Thyroid gland (tissue), 4 donors: ENCODE measurements at regions not wholly inside any gene's neighbourhood (a gene's known extent, or its start where the extent isn't known, plus 50 kb on each side); places are given as distances from the start of the nearest gene placed in this dataset.

ENCODE experiments used
- DNase-seq, 2 donors: peaks; one replicate each; pipeline ENCODE4 v3.0.0-alpha.2; 2019
- H3K27ac ChIP-seq, 3 donors: fragments of 200-600 bp; sonication (generic); 1 replicate in 2 of 3; 2 replicates in 1 of 3; pipeline ENCODE4 v1.5.1; 2016 to 2019; ENCODE audit warnings: mild to moderate bottlenecking in 1 of 3, moderate library complexity in 1 of 3
- H3K27me3 ChIP-seq: fragments of 200-600 bp; sonication (generic); one replicate; pipeline ENCODE4 v1.5.1; 2019
- H3K36me3 ChIP-seq, 2 donors: fragments of 200-600 bp; sonication (generic); one replicate each; pipeline ENCODE4 v1.5.1; 2016 to 2019
- H3K4me1 ChIP-seq, 2 donors: fragments of 200-600 bp; sonication (generic); one replicate each; pipeline ENCODE4 v1.5.1; 2017 to 2019
- H3K4me3 ChIP-seq, 3 donors: fragments of 200-600 bp; sonication (generic); replicated peaks in 1 of 3; 1 replicate in 2 of 3; 2 replicates in 1 of 3; pipeline ENCODE4 v1.5.1; 2016; ENCODE audit warnings: mild to moderate bottlenecking in 1 of 3
- H3K9me3 ChIP-seq: fragments of 200-600 bp; sonication (generic); one replicate; pipeline ENCODE4 v1.5.1; 2017
- POLR2A ChIP-seq, 2 donors: fragments of 450-650 bp; IDR thresholded peaks; one replicate each; pipeline ENCODE4 v1.6.1; 2017; ENCODE audit warnings: antibody characterized with exemption in 2 of 2, mild to moderate bottlenecking in 2 of 2, moderate library complexity in 1 of 2
- WGBS, 2 donors: methylation state at CpG; one replicate each; pipeline ENCODE4 v1.1.5; 2017; 5-methylcytosine and 5-hydroxymethylcytosine counted together
- intact Hi-C: fragments of 100-400 bp; cut with DNase I; formaldehyde crosslinking; loops from one replicate; pipeline ENCODE4 v1.15.1; 2023
- TF ChIP-seq, protein P1 (sequence below), 6 experiments: fragments of 200-600 bp in 3 of 6; fragments of 450-650 bp in 3 of 6; sonication (generic) in 3 of 6; IDR thresholded peaks; one replicate each; pipeline ENCODE4 v1.5.1; 2016 to 2019; ENCODE audit warnings: antibody characterized with exemption in 6 of 6, mild to moderate bottlenecking in 2 of 6, inconsistent platforms in 1 of 6, moderate library complexity in 1 of 6

DNA sequence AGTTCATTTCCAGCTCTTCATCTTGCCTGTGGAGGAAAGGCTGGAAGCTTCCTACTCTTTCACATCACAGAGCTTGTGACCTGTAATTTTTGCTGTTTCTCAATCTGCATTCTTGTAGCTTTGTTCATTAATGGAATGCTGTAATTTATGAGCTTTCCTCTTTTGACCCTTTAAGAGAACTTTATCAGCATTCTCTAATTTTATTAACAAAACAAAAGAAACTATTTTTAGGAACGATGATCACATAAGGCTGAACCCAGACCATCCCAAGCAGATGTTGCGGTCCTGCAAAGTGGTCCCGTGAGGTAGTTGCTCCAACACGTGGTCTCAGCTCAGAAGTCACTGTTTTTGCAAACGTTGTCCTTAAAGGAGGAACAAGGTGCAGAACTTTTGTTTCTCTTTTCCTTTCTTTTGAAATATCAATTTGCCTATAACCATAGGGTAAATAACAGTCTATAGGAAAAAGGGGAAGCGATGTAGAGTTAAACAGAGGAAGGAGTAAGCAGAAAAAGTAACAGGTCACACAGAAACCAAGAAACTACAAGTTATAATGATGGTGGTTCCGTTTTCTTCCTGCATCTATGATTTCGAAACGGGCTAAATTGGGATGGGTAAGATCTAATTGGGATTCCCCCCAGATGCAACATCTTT, 121.3 kb upstream of the PHACTR1 start:
- TF ChIP-seq, protein P1, sequence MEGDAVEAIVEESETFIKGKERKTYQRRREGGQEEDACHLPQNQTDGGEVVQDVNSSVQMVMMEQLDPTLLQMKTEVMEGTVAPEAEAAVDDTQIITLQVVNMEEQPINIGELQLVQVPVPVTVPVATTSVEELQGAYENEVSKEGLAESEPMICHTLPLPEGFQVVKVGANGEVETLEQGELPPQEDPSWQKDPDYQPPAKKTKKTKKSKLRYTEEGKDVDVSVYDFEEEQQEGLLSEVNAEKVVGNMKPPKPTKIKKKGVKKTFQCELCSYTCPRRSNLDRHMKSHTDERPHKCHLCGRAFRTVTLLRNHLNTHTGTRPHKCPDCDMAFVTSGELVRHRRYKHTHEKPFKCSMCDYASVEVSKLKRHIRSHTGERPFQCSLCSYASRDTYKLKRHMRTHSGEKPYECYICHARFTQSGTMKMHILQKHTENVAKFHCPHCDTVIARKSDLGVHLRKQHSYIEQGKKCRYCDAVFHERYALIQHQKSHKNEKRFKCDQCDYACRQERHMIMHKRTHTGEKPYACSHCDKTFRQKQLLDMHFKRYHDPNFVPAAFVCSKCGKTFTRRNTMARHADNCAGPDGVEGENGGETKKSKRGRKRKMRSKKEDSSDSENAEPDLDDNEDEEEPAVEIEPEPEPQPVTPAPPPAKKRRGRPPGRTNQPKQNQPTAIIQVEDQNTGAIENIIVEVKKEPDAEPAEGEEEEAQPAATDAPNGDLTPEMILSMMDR (IDR thresholded peaks at IDR 0.05): no peak
- TF ChIP-seq POLR2A (IDR thresholded peaks at IDR 0.05): no peak
- intact Hi-C loops: no loop called here
- no peak overlapping the region for H3K4me3 ChIP-seq
- H3K27me3 ChIP-seq: no peaks in the 10 kb centered on the region
- DNase-seq: no peak
- H3K9me3 ChIP-seq: no peaks in the 10 kb centered on the region
- H3K4me1 ChIP-seq: peaks cover 0 to 12% of the 10 kb centered on the region in 2 donors
- H3K36me3 ChIP-seq: no peaks in the 10 kb centered on the region
- WGBS, 2 donors: 78 to 79% methylated on average over 9 of the region's 9 CpGs
- H3K27ac ChIP-seq: no peak overlapping the region

DNA sequence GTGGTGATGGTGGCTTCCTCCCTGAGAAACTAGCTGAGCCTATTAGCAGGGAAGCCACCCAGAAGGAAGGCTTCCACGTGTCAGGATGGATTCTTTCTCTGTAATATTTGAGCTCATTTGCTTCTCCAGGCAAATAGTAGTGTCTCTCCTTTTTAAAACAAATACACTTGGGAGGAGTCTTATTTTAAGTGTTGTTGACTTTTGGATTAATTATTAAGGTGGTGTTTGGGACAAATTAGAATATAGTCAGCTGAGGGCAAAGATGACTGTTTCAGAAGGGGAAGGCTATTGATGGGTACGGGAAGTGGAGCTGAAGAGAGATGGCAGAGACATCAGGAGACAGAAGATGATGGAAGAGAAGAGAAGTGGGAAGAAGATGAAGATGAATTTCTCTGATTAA, 119.8 kb upstream of the PHACTR1 start:
- no peaks in the 10 kb centered on the region for H3K9me3 ChIP-seq
- H3K4me1 ChIP-seq: peaks cover 0 to 12% of the 10 kb centered on the region in 2 donors
- H3K27ac ChIP-seq: no peak overlapping the region
- WGBS, 2 donors: 68 to 77% methylated on average over 2 of the region's 2 CpGs
- TF ChIP-seq POLR2A (IDR thresholded peaks at IDR 0.05): no peak
- TF ChIP-seq, protein P1 (IDR thresholded peaks at IDR 0.05): no peak
- no peaks in the 10 kb centered on the region for H3K27me3 ChIP-seq
- no peak overlapping the region for H3K4me3 ChIP-seq
- intact Hi-C loops: no loop called here
- H3K36me3 ChIP-seq: no peaks in the 10 kb centered on the region
- no peak for DNase-seq

DNA sequence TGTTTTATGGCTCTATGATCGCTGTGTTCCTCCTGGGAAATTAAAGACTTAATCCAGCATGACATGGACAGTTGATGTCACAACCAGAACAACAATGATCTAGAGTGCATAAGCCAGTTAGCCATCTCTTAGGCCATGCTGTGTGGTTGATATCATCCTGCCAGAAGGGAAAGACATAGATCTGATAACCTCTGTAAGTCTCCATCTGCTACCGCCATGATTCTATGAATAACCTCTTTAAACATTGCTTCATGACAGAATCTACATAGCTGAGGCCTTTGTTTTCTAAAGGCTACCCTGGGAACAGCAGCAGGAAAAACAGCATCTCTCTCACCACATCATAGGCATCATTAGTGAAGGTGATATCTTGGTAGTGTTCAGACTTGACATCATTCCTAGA, 117.6 kb upstream of the PHACTR1 start:
- 89 to 92% methylated on average over 2 of the region's 2 CpGs for WGBS, 2 donors
- TF ChIP-seq, protein P1 (IDR thresholded peaks at IDR 0.05): no peak
- TF ChIP-seq POLR2A (IDR thresholded peaks at IDR 0.05): no peak
- intact Hi-C loops: no loop called here
- Histone ChIP-seq H3K4me1 (peaks cover 0 to 7% of the 10 kb centered on the region in 2 donors), H3K4me3 (no peak overlapping the region), H3K36me3 (no peaks in the 10 kb centered on the region), H3K9me3 (no peaks in the 10 kb centered on the region), H3K27ac (no peak overlapping the region), H3K27me3 (no peaks in the 10 kb centered on the region)
- DNase-seq: no peak

DNA sequence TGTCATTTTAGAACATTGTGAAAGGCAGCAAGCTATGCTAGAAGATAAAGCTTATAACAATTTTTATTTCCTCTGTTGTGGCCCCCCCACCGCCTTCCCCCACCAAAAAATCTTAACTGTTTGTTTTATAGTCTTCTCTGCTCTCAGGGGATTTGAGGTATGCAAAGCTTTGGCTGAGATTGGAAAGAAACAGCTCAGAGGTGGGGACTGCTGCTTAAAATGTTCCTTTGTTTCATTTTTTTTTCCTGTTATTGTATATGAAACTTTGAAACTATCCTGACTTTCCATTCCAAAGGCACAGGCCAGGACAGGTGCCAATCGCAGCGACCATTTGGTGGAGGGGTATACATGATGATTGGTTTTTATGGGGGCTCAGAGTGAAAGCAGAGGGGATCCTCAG, 114.7 kb upstream of the PHACTR1 start:
- 60% methylated on average over 3 of the region's 3 CpGs for WGBS, 2 donors
- Histone ChIP-seq H3K36me3 (no peaks in the 10 kb centered on the region), H3K9me3 (no peaks in the 10 kb centered on the region), H3K4me3 (no peak overlapping the region), H3K27me3 (no peaks in the 10 kb centered on the region), H3K27ac (no peak overlapping the region), H3K4me1 (no peaks in the 10 kb centered on the region)
- intact Hi-C loops: no loop called here
- no peak for DNase-seq
- TF ChIP-seq, protein P1 (IDR thresholded peaks at IDR 0.05): no peak
- TF ChIP-seq POLR2A (IDR thresholded peaks at IDR 0.05): no peak

DNA sequence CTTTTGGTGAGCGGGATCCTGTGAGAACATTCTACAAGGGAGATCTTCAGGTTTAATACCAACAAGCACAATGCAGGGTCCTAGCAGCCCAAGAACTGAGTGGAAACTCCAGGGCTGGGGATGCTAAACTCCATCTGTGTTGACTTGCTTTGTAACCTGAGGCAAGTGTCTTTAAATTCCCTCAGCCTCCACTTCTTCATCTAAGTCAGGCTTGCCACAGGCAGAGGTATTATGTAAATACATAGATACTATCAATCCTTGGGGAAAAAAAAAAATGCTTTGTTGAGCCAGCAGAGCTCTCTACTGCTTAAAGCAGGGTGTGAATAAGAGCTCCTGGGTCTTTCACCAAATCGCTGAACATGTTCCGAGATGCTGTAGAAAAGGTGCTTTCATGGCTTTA, 114.2 kb upstream of the PHACTR1 start:
- Histone ChIP-seq H3K4me1 (no peaks in the 10 kb centered on the region), H3K9me3 (no peaks in the 10 kb centered on the region), H3K36me3 (no peaks in the 10 kb centered on the region), H3K27ac (no peak overlapping the region), H3K4me3 (no peak overlapping the region), H3K27me3 (no peaks in the 10 kb centered on the region)
- no peak for DNase-seq
- no peak for TF ChIP-seq POLR2A (IDR thresholded peaks at IDR 0.05)
- TF ChIP-seq, protein P1 (IDR thresholded peaks at IDR 0.05): no peak
- intact Hi-C loops: no loop called here
- 68 to 70% methylated on average over 3 of the region's 3 CpGs for WGBS, 2 donors
